ENCODE measurements at regions not wholly inside any gene's neighbourhood (a gene's known extent, or its start where the extent isn't known, plus 50 kb on each side); places are given as distances from the start of the nearest gene placed in this dataset.
"Not testable (repeated sequence)": the region's sequence is repeated elsewhere in the genome, so short reads cannot be mapped to it uniquely, and the experiment has no call there.

- DNase-seq (ENCODE audit: low read depth in 4 of 4, low spot score in 3 of 4) = no peak
These were observed 194.6 kb upstream of the EYA4 start for GRCh38 chr6:133046576-133046975.

- DNase-seq (ENCODE audit: low read depth in 4 of 4, low spot score in 3 of 4) = no peak
These were observed 194.0 kb upstream of the EYA4 start for GRCh38 chr6:133047065-133047665.

- DNase-seq (ENCODE audit: low read depth in 4 of 4, low spot score in 3 of 4) = no peak
These were observed 193.5 kb upstream of the EYA4 start for GRCh38 chr6:133047706-133048105.

DNA sequence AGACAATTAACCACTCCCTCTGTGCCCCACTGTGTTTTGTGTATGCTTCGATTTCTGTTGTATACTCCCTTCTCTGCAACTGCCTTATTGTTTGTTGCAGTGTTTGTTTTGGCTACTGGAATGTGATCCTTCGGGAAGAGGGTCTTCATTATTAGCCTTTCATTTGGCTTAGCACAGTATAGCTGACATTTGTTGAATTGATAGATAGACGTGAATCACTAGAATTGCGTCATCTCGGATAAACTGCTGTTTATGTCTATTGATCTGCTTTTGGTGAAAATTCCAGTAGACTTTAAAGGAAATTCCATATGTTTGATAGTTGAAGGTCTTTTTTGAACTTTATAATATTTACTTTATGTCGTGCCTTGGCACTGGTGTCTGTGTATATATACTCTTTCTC is 189.9 kb upstream of the EYA4 start:
- DNase-seq (ENCODE audit: low read depth in 4 of 4, low spot score in 3 of 4) = no peak

DNA sequence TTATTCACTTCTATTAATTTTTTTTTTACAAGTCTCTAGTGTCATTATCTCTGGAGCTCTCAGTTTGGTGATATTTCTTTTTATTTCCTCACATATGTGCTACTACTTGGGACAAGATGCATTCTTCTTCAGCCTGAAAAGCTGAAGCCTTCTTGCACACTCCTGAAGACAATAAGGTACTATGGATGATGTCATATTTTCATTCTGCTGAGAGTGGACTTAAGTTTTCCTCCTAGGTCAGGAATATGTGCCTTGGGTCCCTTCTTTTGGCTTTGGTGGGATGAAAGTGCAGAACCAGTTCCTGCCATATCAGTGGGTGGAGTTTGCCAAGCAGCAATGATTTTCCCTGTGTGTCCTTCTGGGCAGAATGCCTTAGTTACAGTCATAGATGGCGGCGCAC is 188.7 kb upstream of the EYA4 start:
- DNase-seq (ENCODE audit: low read depth in 4 of 4, low spot score in 3 of 4) = no peak

DNA sequence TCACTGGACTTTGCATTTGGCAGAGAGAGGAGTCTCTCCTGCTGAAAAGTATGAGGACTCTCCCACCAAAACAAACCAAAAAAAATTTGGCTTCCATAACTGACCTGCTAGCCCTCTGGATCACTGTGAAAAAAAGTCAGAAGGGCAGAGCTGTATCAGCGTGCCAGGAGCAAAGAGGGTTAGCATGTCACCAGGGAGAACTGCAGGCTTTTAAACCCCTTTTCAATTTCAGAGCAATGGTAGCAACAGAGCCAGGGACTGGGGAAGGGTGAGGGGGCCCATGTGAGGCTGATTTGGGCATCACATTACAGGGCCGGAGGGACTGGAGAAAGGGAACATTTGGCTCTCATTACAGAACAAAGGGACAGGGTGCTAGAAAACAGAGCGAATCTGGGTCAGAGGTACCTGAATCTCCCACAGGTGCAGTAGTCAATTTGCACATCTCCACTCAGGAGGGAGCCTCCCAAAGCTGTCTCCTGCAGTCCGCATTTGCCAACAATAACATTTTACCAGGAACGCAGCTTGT is 185.7 kb upstream of the EYA4 start:
- DNase-seq (ENCODE audit: low read depth in 4 of 4, low spot score in 3 of 4) = no peak

DNA sequence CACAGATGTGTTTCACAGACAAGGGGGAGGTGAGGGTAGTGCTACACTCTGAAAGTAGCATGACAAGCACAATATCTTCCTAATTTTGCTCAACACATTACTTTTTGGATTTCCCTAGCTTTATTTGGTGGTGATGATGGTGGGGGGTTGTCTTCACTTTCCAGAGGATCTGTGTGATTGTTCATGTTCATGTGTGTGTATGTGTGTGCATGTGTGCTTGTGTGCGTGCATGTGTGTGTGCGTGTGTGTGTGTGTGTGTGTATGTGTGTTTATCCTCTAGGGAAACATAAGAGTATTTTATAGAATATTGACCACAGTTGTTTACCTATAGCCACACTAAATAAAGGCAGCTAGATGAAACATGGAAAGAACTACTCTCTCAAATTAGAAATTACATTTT is 183.8 kb upstream of the EYA4 start:
- DNase-seq (ENCODE audit: low read depth in 4 of 4, low spot score in 3 of 4) = no peak

GRCh38 chr6:133062077-133062476 is 179.1 kb upstream of the EYA4 start:
- DNase-seq (ENCODE audit: low read depth in 4 of 4, low spot score in 3 of 4) = no peak

GRCh38 chr6:133062696-133063306 is 178.4 kb upstream of the EYA4 start:
- DNase-seq (ENCODE audit: low read depth in 4 of 4, low spot score in 3 of 4) = no peak

DNA sequence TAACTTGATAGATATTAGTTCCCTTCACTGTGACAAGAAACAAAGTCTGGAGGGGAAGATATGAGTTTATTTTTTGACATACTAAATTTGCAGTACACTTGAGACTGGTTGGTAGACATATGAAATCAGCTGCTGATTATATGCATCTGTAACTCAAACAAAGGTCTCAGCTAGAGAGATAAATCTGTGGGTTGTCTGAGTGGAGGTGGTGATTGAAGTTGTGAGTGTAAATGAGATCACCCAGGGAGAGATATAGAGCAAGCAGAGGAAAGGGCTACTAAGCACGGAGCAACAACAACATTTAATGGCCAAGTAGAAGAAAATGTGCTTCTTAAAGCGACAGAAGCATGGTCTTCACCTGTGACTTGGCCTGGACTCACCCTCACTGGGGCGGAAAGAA is 173.2 kb upstream of the EYA4 start:
- DNase-seq (ENCODE audit: low read depth in 4 of 4, low spot score in 3 of 4) = no peak

DNA sequence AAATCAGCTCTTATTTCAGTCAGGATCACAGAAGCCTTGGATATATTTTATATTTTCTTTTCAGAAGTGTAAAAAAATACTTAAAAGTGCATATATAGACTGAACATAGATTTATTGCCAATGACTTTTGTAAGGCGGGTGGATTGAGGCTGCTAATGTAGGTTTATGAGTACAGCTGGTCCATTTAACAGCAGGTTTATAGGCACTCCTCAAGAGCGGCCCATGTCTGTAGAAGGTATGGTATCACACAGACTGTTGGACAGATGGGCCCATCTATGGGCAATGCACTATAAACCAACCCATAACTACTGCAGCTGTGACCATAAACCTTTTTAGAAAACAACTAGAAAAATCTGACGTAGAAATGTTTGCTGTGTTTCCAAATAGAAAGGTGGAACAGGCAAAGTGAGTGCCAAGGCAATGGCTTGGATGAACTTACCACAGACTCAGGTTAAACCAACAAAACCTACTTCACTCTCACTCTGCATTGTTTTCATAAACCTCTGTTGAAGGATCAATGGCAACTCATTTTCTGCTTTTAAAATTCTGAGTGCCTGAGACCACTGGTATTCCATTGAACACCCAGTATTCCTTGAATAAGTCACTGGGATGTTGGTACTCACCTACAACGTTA is 170.6 kb upstream of the EYA4 start:
- DNase-seq (ENCODE audit: low read depth in 4 of 4, low spot score in 3 of 4) = no peak

DNA sequence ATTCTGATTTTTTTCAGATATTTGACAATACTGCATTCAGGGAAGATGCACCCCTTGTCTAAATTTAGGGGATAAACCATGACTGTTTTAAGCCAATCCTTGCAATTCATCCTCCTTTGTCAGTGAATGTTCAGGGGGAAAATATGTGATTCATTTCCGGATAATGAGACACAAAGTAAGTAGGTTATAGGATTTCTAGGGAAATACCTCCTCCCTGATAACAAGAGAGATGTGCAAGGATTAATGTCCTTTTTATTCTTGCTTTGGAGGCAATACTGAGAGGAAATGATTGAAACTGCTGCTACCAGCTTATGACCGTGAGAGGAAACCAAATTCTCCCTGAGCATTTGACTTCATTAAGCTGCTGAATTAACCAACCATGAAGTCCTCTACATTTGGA is 161.3 kb upstream of the EYA4 start:
- DNase-seq (ENCODE audit: low read depth in 4 of 4, low spot score in 3 of 4) = no peak

DNA sequence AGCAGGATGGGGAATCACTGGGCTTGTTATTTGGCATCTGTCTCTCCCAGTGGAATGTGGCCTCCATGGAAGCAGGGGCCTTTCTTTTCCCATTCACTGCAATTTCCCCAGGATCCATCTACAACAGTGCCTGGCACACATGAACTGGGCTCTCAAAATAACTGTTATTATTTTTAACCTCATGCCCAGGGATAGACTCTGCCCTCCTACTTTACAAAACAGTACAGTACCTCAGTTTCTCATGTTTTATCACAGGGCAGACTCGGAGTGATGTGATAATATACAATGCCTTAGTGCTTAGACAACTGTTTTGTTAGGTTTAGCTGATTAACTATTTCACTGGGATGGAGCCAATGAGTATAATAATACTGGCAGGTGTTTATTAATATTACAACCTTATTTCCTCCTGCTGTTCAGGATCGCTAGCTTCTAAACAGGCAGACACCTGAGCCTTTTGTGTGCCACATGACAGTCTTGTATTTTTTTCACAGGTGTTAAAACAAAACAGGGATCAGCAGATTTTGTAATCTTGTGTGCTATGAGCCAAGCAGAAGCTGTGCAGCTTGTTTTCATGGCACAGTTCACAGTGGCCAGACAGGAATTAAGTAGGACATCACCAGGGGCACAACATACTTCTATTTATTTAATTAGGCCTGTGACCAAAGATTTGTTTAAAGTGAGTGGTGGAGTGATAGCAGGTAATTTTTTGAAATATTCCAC is 157.7 kb upstream of the EYA4 start:
- no peak for DNase-seq (ENCODE audit: low read depth in 4 of 4, low spot score in 3 of 4)

GRCh38 chr6:133085471-133085870 is 155.7 kb upstream of the EYA4 start:
- no peak for DNase-seq (ENCODE audit: low read depth in 4 of 4, low spot score in 3 of 4)

GRCh38 chr6:133085896-133086295 is 155.3 kb upstream of the EYA4 start:
- no peak for DNase-seq (ENCODE audit: low read depth in 4 of 4, low spot score in 3 of 4)

GRCh38 chr6:133088931-133089695 is 152.0 kb upstream of the EYA4 start:
- DNase-seq (ENCODE audit: low read depth in 4 of 4, low spot score in 3 of 4) = no peak

DNA sequence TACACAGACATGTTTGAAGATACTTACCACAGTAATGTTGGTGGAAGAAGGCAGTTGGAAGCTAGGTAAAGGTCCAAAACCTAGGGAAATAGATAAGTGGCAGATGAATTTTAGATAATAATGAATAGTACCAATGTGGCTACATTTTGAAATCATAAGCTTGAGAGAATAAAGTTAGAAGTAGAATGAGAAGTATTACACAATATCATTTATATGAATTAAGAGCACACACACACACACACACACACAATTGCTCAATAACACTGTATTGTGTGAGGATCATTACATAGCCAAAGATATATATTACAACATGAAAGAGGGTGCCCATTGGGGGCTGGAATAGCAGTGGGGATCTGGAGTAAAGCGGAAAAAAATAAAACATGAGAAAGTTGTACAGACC is 149.0 kb upstream of the EYA4 start:
- no peak for DNase-seq (ENCODE audit: low read depth in 4 of 4, low spot score in 3 of 4)

- DNase-seq (ENCODE audit: low read depth in 4 of 4, low spot score in 3 of 4) = no peak
These were observed 148.4 kb upstream of the EYA4 start for GRCh38 chr6:133092771-133093170.

GRCh38 chr6:133093211-133093610 is 147.9 kb upstream of the EYA4 start:
- DNase-seq (ENCODE audit: low read depth in 4 of 4, low spot score in 3 of 4) = not testable (repeated sequence)

- no peak for DNase-seq (ENCODE audit: low read depth in 4 of 4, low spot score in 3 of 4)
These were observed 147.2 kb upstream of the EYA4 start for GRCh38 chr6:133093956-133094355.

GRCh38 chr6:133097208-133097607 is 143.9 kb upstream of the EYA4 start:
- no peak for DNase-seq (ENCODE audit: low read depth in 4 of 4, low spot score in 3 of 4)

All from left renal pelvis (tissue), 4 donors.